GM12892 (cell line): ENCODE measurements at regions not wholly inside any gene's neighbourhood (a gene's known extent, or its start where the extent isn't known, plus 50 kb on each side); places are given as distances from the start of the nearest gene placed in this dataset.

Experiments
- POLR2A ChIP-seq: IDR thresholded peaks from 2 replicates; pipeline ENCODE4 v1.6.1; 2011; ENCODE audit warnings: low read depth, low read length, control low read depth
- POLR2AphosphoS5 ChIP-seq: IDR thresholded peaks from 2 replicates; pipeline ENCODE4 v1.6.1; 2011; ENCODE audit warnings: low read depth, low read length, control low read depth

- TF ChIP-seq POLR2AphosphoS5 (no peak), POLR2A (no peak)
Measured at GRCh38 chr2:228625481-228625880, 444.0 kb upstream of the SPHKAP start.
